HCT116 (cell line): ENCODE measurements at regions not wholly inside any gene's neighbourhood (a gene's known extent, or its start where the extent isn't known, plus 50 kb on each side); places are given as distances from the start of the nearest gene placed in this dataset.

Experiments used
- ATAC-seq: fragments of 200-7000 bp; cut with Tn5 transposase; 2 replicates; pipeline ENCODE4 v1.9.1; 2020; ENCODE audit warnings: mild to moderate bottlenecking, moderate library complexity
- BruUV-seq: library from RNA; stranded (reverse); fragments of 400-500 nt; replicated peaks from 2 replicates; lab custom pipeline; 2021; lab: Mats Ljungman, UMichigan
- CTCF ChIA-PET: fragments of 300-600 bp; sonication (Branson Sonifier 250); formaldehyde crosslinking; loops from one replicate; lab custom pipeline; 2021; ENCODE audit warnings: antibody characterized with exemption; lab: Charles Lee
- POLR2A ChIA-PET: fragments of 300-600, 350-600 bp; sonication (Branson Sonifier 250); formaldehyde crosslinking; loops from one replicate; lab custom pipeline; 2021; ENCODE audit warnings: antibody characterized with exemption; lab: Charles Lee
- RAD21 ChIA-PET, 2 experiments: fragments of 300-600 bp; sonication (Branson Sonifier 250); formaldehyde crosslinking; loops; one replicate each; lab custom pipeline; 2023; ENCODE audit warnings: low total read pairs in 2 of 2; ENCODE audit not compliant: uncharacterized antibody in 2 of 2, unreplicated experiment in 2 of 2, low non-redundant PET in 1 of 2; lab: Charles Lee
- DNase-seq: peaks from one replicate; pipeline ENCODE4 v3.0.0-alpha.2; 2010; ENCODE audit warnings: low read depth, low spot score
- H2AFZ ChIP-seq: fragments of 200-600 bp; shearing (Covaris generic), sonication (generic); 2 replicates; pipeline ENCODE4 v1.6.1; 2017; ENCODE audit warnings: low read depth, mixed run types, mixed read lengths, antibody characterized with exemption, low read length; ENCODE audit not compliant: poor library complexity, severe bottlenecking
- H3K27ac ChIP-seq: 2 replicates; pipeline ENCODE4 v1.5.1; 2012; ENCODE audit warnings: low read depth, low read length
- H3K27me3 ChIP-seq: fragments of 200-600 bp; sonication (generic); 2 replicates; pipeline ENCODE4 v1.6.1; 2016; ENCODE audit warnings: mixed run types, low read length, mixed read lengths; ENCODE audit not compliant: insufficient read depth
- H3K36me3 ChIP-seq, 2 experiments: fragments of 200-500 bp in 1 of 2; fragments of 200-600 bp in 1 of 2; sonication (Bioruptor generic) in 1 of 2; sonication (generic) in 1 of 2; 2 replicates each; pipeline versions ENCODE4 v1.5.1 to v1.6.1; 2014 to 2016; ENCODE audit warnings: low read length in 2 of 2, inconsistent platforms in 1 of 2, mixed read lengths in 1 of 2, mixed run types in 1 of 2; ENCODE audit not compliant: insufficient read depth in 2 of 2, control insufficient read depth in 1 of 2
- H3K4me1 ChIP-seq, 2 experiments: fragments of 200-600 bp in 1 of 2; sonication (generic) in 1 of 2; 2 replicates each; pipeline versions ENCODE4 v1.5.1 to v1.6.1; 2012 to 2017; ENCODE audit warnings: low read length in 2 of 2, inconsistent platforms in 1 of 2, mild to moderate bottlenecking in 1 of 2, mixed read lengths in 1 of 2, mixed run types in 1 of 2, moderate library complexity in 1 of 2; ENCODE audit not compliant: insufficient read depth in 2 of 2, control insufficient read depth in 1 of 2
- H3K4me2 ChIP-seq: fragments of 200-600 bp; sonication (generic); 2 replicates; pipeline ENCODE4 v1.6.1; 2017; ENCODE audit warnings: mixed run types, low read length, mixed read lengths
- H3K4me3 ChIP-seq, 2 experiments: fragments of 200-600 bp in 1 of 2; sonication (generic) in 1 of 2; replicated peaks in 1 of 2; 2 replicates each; pipeline ENCODE4 v1.5.1; 2011 to 2016; ENCODE audit warnings: low read length in 2 of 2, control low read depth in 1 of 2, low read depth in 1 of 2, mild to moderate bottlenecking in 1 of 2, mixed read lengths in 1 of 2, mixed run types in 1 of 2
- H3K79me2 ChIP-seq: fragments of 200-600 bp; sonication (generic); 2 replicates; pipeline ENCODE4 v1.6.1; 2017; ENCODE audit warnings: mild to moderate bottlenecking, mixed run types, low read length, moderate library complexity, mixed read lengths; ENCODE audit not compliant: insufficient read depth
- H3K9ac ChIP-seq: fragments of 200-600 bp; sonication (generic); 2 replicates; pipeline ENCODE4 v1.6.1; 2016; ENCODE audit warnings: low read length, mixed read lengths
- H3K9me2 ChIP-seq: fragments of 200-600 bp; sonication (generic), shearing (Covaris generic); 2 replicates; pipeline ENCODE4 v1.6.1; 2017; ENCODE audit warnings: mixed run types, mild to moderate bottlenecking, moderate library complexity; ENCODE audit not compliant: insufficient read depth
- H3K9me3 ChIP-seq, 2 experiments: fragments of 200-500 bp in 1 of 2; fragments of 200-600 bp in 1 of 2; sonication (Bioruptor generic) in 1 of 2; sonication (generic) in 1 of 2; 2 replicates each; pipeline ENCODE4 v1.6.1; 2014 to 2017; ENCODE audit warnings: low read length in 2 of 2, mixed read lengths in 2 of 2, inconsistent platforms in 1 of 2, low read depth in 1 of 2, mild to moderate bottlenecking in 1 of 2, mixed run types in 1 of 2, moderate library complexity in 1 of 2; ENCODE audit not compliant: control insufficient read depth in 1 of 2, insufficient read depth in 1 of 2
- H4K20me1 ChIP-seq: fragments of 200-600 bp; sonication (generic), shearing (Covaris generic); 2 replicates; pipeline ENCODE4 v1.6.1; 2017; ENCODE audit warnings: mixed run types, mild to moderate bottlenecking, moderate library complexity; ENCODE audit not compliant: insufficient read depth
- ATF3 ChIP-seq: IDR thresholded peaks from 2 replicates; pipeline ENCODE4 v1.6.1; 2012
- CBX3 ChIP-seq: IDR thresholded peaks from 2 replicates; pipeline ENCODE4 v1.6.1; 2012; ENCODE audit warnings: low read depth
- EGR1 ChIP-seq: IDR thresholded peaks from 2 replicates; pipeline ENCODE4 v1.6.1; 2012; ENCODE audit warnings: low read depth
- ELF1 ChIP-seq: IDR thresholded peaks from 2 replicates; pipeline ENCODE4 v1.6.1; 2012; ENCODE audit warnings: low read depth, borderline replicate concordance
- EZH2 ChIP-seq: fragments of 200-600 bp; sonication (generic); IDR thresholded peaks from 2 replicates; pipeline ENCODE4 v1.6.1; 2017; ENCODE audit warnings: antibody characterized with exemption, mixed run types
- JUND ChIP-seq: IDR thresholded peaks from 2 replicates; pipeline ENCODE4 v1.6.1; 2012
- POLR2AphosphoS5 ChIP-seq: IDR thresholded peaks from 2 replicates; pipeline ENCODE4 v1.6.1; 2011; ENCODE audit warnings: mild to moderate bottlenecking, low read depth, low read length, moderate library complexity
- RAD21 ChIP-seq: IDR thresholded peaks from 2 replicates; pipeline ENCODE4 v1.6.1; 2012; ENCODE audit warnings: low read depth, mild to moderate bottlenecking
- REST ChIP-seq: IDR thresholded peaks from 2 replicates; pipeline ENCODE4 v1.6.1; 2012; ENCODE audit warnings: low read depth
- SIN3A ChIP-seq: IDR thresholded peaks from 2 replicates; pipeline ENCODE4 v1.6.1; 2012; ENCODE audit warnings: low read depth
- SP1 ChIP-seq: IDR thresholded peaks from 2 replicates; pipeline ENCODE4 v1.6.1; 2012; ENCODE audit warnings: low read depth
- TCF7L2 ChIP-seq: IDR thresholded peaks from 2 replicates; pipeline ENCODE4 v1.7.0; 2011; ENCODE audit warnings: borderline replicate concordance, inconsistent platforms; ENCODE audit not compliant: insufficient read depth, insufficient read length; ENCODE audit errors: extremely low read depth
- YY1 ChIP-seq: IDR thresholded peaks from 2 replicates; pipeline ENCODE4 v1.6.1; 2011; ENCODE audit warnings: low read length, low read depth, moderate library complexity, mild to moderate bottlenecking; ENCODE audit not compliant: insufficient replicate concordance; ENCODE audit errors: extremely low read depth
- ZBTB33 ChIP-seq: IDR thresholded peaks from 2 replicates; pipeline ENCODE4 v1.6.1; 2011; ENCODE audit warnings: mild to moderate bottlenecking, low read length, moderate library complexity; ENCODE audit not compliant: insufficient replicate concordance; ENCODE audit errors: extremely low read depth
- ZFX ChIP-seq: fragments of 450-650 bp; IDR thresholded peaks from 2 replicates; pipeline ENCODE4 v1.6.1; 2017
- ZNF274 ChIP-seq: fragments of 200-500 bp; sonication (Bioruptor generic); IDR thresholded peaks from 2 replicates; pipeline ENCODE4 v1.6.1; 2014; ENCODE audit warnings: mild to moderate bottlenecking, low read depth, low read length, inconsistent platforms
- intact Hi-C: fragments of 100-400 bp; cut with micrococcal nuclease; formaldehyde crosslinking; loops from 2 replicates; pipeline ENCODE4 v1.10.0; 2022

GRCh38 chr10:105342606-105343005 is 701.5 kb downstream of the SORCS3 start:
- H3K4me2 ChIP-seq: no peak overlapping the region
- H4K20me1 ChIP-seq: no peaks in the 10 kb centered on the region
- no peak overlapping the region for H3K27ac ChIP-seq
- CTCF ChIA-PET: no interaction called here
- no peak for ATAC-seq
- DNase-seq: no peak
- no peaks in the 10 kb centered on the region for H3K27me3 ChIP-seq
- no peak for TF ChIP-seq ZNF274
- no peak for TF ChIP-seq EZH2
- TF ChIP-seq POLR2AphosphoS5: no peak
- TF ChIP-seq CBX3: no peak
- TF ChIP-seq ELF1: no peak
- no peak for TF ChIP-seq ATF3
- TF ChIP-seq EGR1: no peak
- TF ChIP-seq SIN3A: no peak
- H3K4me3 ChIP-seq: no peak overlapping the region
- H3K4me1 ChIP-seq: no peaks in the 10 kb centered on the region
- H3K9me3 ChIP-seq: peaks cover 9 to 12% of the 10 kb centered on the region in 2 experiments; a peak in 3 of 4 replicates
- no peak overlapping the region for H3K9ac ChIP-seq
- POLR2A ChIA-PET: no interaction called here
- no TSS peak for BruUV-seq
- RAD21 ChIA-PET: no interaction called here
- no peaks in the 10 kb centered on the region for H3K9me2 ChIP-seq
- intact Hi-C loops: no loop called here
- H3K79me2 ChIP-seq: no peaks in the 10 kb centered on the region
- no peak overlapping the region for H2AFZ ChIP-seq
- H3K36me3 ChIP-seq: no peaks in the 10 kb centered on the region

GRCh38 chr10:105339669-105340068 is 698.6 kb downstream of the SORCS3 start:
- H3K27ac ChIP-seq: no peak overlapping the region
- no peaks in the 10 kb centered on the region for H3K36me3 ChIP-seq
- H4K20me1 ChIP-seq: no peaks in the 10 kb centered on the region
- H3K4me1 ChIP-seq: no peaks in the 10 kb centered on the region
- peaks cover 9 to 12% of the 10 kb centered on the region in 2 experiments; a peak in 3 of 4 replicates for H3K9me3 ChIP-seq
- no peak overlapping the region for H3K9ac ChIP-seq
- no peak for ATAC-seq
- BruUV-seq: no TSS peak
- H3K79me2 ChIP-seq: no peaks in the 10 kb centered on the region
- TF ChIP-seq JUND: no peak
- no peak for TF ChIP-seq YY1
- TF ChIP-seq ZBTB33: no peak
- no peak for TF ChIP-seq ZFX
- TF ChIP-seq ELF1: no peak
- no peak for TF ChIP-seq TCF7L2
- no peak for TF ChIP-seq REST
- TF ChIP-seq RAD21: no peak
- no peak for TF ChIP-seq CBX3
- no peak for TF ChIP-seq SP1
- no peak for TF ChIP-seq ATF3
- TF ChIP-seq ZNF274: no peak
- TF ChIP-seq, all 23 proteins: peak for 0
- Histone ChIP-seq H2AFZ (no peak overlapping the region), H3K4me2 (no peak overlapping the region), H3K4me3 (no peak overlapping the region), H3K9me2 (no peaks in the 10 kb centered on the region), H3K27me3 (no peaks in the 10 kb centered on the region)
- no peak for DNase-seq
- ChIA-PET RAD21 (no interaction called here), POLR2A (no interaction called here), CTCF (no interaction called here)
- intact Hi-C loops: no loop called here
